Endometrial microvascular endothelial cells (primary cell): ENCODE measurements at regions not wholly inside any gene's neighbourhood (a gene's known extent, or its start where the extent isn't known, plus 50 kb on each side); places are given as distances from the start of the nearest gene placed in this dataset.
"Not testable (repeated sequence)": the region's sequence is repeated elsewhere in the genome, so short reads cannot be mapped to it uniquely, and the experiment has no call there.

Source experiments
- in situ Hi-C: cut with HindIII; loops from 2 replicates; pipeline ENCODE4 v1.10.0; 2017; ENCODE audit warnings: low sequenced_read_pairs, low pct_unique_long_range_greater_than_20kb; ENCODE audit errors: inconsistent ontology term

DNA sequence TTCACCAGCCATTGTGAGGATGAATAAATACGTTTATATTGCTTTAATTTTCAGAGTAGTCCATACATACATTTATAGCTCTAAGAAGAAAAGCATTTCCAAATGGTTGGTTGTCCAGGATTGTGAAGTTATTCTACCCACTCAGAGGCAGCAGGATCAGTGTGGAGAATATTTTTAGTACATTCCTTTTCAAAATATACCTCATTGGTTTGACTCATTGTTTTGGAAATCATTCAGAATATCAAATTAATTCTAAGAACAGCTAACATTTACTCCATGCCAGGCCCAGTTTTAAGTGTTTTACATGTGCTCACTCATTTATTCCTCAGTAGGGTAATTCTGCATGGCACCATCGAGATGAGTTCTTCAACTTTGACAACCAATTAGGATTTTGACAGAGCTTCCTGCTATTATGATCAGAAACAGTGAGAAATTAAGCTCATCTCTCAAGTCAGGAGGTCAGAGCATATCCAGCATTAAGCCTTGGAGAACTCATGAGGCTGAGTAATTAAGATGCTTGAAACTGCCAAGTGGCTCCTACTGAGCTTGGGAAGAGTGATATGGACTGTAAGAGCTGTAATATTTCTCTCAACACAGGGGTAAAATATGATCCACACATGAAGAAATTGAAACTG is 153.3 kb upstream of the CLEC14A start:
- in situ Hi-C loops: no loop called here

DNA sequence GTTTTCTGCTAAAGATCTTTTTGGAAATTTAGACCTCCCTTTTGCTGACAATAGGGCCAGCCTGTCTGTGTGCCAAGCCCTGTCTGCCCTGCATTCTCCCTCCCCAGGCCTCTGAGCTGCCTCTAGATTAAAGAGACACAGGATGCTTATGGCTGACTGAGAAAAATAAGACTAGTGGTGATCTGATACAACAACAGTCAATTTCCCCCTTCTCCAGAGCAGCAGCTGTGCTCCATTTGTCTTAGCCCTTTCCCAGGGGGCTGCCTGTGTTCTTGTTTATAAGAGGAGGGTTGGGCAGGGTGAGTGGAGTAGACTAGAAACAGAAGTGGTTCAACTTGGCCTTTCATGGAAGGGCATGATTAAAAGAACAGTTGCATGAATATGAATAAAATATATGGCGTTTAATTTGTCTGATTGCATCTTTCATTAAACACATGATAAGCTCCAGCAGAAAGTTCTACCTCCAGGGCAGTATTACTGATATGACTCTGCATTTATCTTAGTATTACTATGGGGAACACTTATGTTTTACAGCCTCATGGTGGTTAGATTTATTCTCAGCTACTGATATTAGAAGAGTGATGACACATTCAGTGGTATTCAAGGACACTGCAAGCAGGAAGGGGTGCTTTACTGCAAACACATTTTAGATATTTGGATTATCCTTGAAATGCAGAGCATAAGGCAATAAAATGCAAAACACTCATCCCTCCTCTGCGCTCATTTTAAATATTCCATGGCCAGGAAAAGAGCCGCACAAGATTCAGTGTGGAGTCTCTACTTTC is 150.2 kb upstream of the CLEC14A start:
- in situ Hi-C loops: no loop called here

DNA sequence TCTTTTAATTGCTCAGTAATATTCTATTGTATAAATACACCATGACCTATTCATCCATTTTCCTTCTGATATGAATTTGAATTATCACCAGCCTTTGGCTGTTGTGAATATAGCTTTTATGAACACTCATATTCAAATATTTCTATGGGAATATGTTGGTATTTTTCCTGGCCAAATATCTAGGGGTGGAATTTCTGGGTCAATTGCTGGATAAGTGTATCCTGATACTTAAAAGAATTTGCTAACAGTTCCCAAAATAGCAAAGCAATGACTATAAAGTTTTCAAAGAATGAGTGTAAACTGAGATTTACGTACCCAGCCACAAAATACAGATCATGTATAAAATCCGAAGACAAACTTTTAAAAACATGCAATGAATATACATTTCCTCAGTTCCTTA is 148.7 kb upstream of the CLEC14A start:
- in situ Hi-C loops: no loop called here

DNA sequence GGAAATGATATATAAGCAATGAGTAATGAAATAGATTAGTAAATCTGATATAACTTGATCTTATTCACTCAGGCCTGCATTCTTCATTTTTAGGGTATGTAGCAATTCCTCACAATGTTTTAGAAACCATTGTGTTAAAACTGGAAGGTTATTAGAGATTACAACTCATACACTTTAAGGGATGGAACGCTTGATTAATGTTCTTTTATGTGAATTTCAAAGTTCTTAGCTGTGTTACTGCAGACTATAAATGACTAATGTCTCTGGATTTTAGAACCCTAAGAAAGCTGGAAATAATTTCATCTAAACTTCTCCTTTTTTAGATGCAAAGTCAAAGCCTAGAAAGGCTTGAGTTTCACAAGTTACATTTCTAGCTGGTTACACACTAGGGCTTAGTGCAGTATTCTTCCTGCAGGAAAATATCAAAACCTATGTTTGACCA is 148.2 kb upstream of the CLEC14A start:
- in situ Hi-C loops: no loop called here

DNA sequence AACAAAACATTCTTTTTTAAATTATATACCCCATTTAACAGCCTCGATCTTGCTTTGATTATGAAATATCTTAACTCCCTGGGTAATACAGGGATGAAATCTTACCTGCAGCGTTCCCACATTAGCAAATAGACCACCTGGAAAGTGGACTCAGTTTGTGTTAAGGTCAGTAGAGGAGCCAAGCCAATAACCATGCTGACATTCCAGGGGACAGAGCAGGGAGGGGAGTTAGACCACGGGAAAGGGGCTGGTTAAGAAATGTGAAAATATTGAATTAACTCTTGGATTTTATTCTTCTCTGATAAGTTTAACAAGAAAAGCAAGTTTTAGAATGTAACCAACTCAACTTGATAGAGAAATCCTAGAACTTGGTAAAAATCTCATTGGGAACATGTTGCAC is 144.9 kb upstream of the CLEC14A start:
- in situ Hi-C loops: no loop called here

DNA sequence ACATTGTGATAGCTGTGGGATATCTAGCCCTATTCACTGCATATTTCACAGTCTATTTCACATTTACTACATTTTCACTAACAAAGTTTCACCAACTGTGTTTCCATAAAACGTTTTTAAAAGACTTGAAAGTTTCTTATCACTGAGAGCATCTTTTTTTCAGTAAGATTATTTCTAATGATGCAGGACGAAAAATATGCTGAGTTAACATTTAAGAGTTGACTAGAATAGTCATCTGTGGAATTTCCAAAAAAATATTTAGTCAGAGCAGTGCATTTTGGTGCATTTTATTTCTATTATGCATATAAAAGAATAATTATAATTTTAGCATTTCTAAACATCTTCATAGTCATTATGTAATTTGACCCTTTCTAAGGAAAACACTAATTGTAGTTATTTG is 143.8 kb upstream of the CLEC14A start:
- in situ Hi-C loops: no loop called here

DNA sequence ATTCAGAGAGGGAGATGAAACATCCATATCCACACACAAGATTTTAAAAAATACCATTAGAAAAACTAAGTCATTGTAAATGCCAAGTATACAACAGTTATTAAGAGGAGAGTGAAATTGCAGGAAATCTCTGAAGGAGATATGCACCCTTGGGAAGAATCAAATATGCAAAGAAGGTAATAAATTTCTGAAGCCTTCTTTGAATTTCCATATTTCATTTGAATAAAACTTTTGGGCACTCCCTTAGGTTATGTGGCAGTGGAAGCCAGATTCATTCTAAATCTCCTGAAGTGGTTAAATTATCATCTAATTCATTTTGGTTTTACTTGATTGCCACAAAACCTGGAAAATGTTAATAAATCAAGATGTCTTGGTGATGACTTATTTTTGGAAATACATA is 138.9 kb upstream of the CLEC14A start:
- in situ Hi-C loops: no loop called here

DNA sequence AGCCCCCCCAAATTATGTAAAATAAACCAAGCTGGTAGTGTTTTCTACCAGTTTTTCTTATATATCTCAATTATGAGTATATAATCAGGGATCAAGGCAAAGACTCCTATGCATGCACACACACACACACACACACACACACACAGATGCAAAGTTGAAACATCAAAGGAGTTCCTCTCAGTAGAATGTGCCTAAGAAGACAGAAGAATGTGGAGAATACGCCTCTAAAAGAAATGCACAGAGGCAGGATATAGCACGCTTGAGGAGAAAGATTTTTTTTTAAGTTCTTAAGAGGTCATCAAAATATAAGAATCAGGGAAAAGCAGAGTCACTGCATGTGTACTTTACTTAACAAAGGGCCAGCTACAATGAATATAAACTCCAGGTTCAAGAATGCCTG is 138.2 kb upstream of the CLEC14A start:
- in situ Hi-C loops: no loop called here

DNA sequence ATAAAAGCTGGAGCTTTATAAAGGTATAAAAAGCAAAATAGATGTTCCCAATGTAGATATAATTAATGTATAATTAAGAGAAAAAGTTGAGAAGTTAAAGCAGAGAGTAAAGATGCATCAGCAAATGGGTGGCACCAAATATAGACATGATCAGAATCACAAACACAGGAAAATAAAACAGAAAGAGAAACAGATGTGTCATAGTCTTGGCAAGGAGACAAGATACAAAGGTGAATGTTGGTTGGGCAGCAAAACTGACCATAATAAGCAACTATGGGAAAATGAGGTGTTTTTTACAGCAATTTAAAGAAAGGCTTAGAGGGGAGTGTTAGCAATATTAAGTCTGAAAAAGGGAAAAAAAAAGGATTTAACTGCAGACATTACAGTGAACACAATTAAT is 135.4 kb upstream of the CLEC14A start:
- in situ Hi-C loops: no loop called here

DNA sequence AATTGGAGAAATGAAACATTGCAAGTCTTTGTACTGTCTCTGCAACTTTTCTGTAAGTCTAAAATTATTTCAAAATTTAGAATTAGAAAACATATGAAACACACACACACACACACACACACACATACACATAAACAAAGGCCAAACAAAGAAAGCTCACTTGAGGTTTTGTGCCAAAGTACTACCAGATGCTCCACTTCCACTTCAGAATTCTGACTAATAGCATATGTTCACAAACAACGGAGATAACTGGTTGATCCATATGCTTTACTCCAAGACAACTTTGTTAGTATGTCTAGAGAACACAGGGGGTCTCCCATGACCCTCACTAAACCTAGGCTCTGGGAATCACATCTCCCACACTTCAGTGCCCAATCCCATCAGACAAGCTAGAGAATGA is 133.8 kb upstream of the CLEC14A start:
- in situ Hi-C loops: no loop called here

DNA sequence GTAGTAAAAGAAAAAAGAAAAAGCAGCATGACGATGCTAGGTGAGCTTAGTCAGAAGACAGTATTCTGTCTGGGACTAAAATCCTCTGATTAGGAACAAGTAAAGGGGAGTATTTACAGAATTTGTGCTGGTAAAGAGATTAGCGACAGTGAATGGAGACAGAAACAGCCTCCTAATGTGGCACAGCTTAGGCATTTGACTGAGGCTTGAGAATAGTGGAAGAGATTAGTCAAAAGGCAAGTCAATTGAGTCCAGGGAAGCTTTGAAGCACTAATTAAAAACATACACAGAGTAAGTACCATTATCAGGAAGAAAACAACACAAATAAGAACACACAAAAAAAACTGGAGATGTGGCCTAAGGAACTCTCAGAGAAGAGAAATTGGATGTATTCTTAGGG is 131.9 kb upstream of the CLEC14A start:
- in situ Hi-C loops: no loop called here

DNA sequence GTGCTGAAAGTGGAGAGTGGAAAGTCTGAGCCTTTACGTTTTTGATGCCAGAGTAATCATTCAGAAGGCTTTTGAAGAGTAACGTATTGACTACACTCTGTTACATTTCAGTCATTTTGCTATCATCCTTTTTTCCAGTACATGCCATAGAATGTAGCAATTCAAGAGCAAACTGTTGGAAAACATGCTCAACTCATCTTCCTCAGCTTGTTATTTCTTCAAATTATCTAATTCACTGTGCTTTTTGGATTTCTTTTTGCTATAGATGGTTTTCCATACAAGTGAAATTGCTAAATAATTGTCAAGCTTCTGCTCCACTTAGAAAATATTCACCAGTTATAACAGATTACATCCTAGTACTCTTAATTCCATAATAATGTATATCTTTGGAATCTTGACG is 129.9 kb upstream of the CLEC14A start:
- in situ Hi-C loops: no loop called here

DNA sequence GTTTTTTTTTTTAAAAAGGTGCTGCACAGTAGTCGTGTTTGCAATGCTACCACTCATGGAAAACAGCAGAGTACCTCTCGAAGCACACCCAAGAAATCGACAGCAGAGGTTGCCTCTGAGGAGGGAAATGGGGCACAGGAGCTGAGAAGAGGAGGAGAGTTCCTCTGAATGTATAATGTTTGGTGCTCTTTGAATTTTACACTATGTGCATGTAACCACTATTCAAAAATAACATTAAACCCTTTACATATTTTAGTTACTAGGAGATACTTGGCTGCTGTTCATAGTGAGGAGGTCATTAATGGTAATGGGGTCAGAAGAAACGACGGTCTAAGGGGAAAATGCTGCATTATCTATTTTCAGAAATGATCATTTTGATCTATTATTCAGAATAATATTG is 129.4 kb upstream of the CLEC14A start:
- in situ Hi-C loops: no loop called here

DNA sequence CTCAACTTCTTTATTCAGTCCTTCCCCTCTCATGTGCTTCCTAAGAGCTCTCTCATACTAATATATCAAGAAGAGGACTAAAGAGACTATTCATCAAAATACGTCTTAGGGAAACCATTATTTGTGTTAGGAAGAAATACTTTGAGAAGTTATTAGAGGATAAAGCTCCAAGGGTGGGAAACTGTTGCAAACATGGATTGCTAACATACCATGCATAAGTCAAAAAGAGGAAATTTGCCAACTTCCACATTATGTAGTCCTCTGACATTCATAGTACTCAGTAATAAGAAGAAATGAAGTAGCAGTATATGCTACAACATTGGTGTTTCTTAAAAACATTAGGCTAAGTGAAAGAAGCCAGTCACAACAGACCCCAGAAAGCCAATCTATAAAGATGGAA is 128.8 kb upstream of the CLEC14A start:
- in situ Hi-C loops: no loop called here

DNA sequence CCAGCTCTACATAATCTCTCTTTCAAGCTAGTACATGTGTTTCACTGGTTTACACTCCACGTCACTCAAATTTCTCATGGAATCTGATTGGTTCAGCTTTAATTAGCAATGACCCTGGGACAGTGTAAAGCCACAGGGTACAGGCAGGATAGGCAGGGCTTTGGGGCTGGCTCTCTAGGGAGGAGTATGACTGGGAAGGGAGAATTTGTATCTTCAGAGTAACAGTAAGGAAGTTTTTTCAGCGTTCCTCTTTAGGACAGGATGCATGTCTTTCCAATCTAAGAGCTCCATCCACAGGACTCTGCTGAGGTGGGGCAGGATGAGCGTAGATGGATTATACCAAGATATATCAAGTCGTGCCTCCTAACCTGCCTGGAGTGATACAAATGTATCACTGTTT is 112.0 kb upstream of the CLEC14A start:
- in situ Hi-C loops: no loop called here

DNA sequence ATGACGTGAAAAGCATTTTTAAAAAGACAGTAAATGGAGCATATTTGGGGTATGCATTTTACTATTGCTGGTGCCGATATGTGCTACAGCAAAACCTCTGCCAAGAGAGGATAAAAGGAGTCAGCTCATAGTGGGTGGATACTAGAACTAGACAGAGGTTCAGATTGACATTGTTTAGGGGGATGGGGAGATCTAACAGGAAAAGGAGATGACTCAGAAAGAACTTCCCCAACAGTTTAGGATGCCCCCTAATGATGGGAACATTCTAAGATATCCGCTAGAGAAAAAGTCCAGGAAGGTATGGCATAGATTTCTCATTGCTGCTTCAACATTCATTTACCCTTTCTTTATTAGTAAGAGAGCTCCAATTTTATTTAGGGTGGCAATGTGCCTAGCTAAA is 110.5 kb upstream of the CLEC14A start:
- in situ Hi-C loops: no loop called here

DNA sequence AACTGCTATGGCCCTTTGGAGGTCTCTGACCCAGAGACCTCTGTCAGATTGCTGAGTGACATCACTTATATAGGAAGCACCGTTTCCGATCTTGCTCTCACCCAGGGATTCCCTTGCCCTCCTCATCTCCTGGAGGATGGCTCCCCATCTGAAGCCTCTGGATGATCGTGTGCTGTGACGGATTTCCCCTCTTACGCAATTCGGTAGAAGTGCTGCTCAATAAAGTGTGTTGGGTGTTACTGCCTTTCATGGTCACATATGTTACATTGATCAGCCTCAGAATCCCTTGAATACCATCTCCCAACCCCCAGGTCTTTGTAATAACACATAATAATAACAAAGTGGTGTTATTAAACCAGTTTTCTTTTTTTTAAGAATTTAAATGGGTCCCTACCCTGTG is 107.3 kb upstream of the CLEC14A start:
- in situ Hi-C loops: no loop called here

DNA sequence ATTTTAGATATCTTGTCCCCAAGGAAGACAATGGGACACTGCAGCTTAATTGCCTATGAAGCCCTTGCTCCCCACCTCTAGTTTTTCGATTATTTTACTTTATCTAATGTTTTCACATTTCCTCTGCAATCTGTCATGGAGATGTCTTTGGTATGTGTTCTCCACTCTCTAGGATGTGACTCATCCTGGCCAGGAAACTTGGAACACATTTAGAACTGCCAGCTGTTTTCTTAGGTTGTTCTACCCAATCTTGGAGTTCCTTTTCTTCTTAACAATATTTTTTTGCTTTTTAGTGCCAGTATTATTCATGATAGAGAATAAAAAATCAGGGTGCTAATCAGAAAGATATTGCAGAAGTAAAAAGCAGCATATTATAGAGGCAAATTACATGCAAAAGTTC is 101.7 kb upstream of the CLEC14A start:
- in situ Hi-C loops: no loop called here

DNA sequence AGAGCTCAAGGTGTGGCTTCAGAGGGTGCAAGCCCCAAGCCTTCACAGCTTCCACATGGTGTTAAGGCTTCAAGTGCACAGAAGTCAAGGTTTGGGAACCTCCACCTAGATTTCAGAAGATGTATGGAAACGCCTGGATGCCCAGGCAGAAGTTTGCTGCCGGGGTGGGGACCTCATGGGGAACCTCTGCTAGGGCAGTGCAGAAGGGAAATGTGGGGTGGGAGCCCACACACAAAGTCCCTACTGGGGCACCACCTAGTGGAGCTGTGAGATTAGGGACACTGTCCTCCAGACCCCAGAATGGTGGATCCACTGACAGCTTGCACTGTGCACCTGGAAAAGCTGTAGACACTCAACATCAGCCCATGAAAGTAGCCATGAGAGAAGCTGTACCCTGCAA is 99.6 kb upstream of the CLEC14A start:
- in situ Hi-C loops: not testable (repeated sequence)

DNA sequence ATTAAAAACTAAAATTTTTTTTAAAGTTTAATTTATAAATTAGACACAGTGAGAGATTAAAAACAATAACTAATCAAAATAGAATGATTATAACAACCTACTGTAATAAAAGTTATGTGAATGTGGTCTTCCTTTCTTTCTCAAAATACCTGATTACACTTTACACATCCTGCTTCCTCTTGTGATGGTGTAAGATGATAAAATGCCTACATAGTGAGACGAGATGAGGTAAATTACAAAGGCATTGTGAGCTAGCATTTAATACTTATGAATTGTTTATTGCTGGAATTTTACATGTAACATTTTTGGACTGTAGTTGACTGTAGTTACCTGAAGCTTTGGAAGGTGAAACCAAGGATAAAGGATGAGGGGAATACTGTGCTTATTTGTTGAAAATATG is 94.2 kb upstream of the CLEC14A start:
- in situ Hi-C loops: no loop called here

DNA sequence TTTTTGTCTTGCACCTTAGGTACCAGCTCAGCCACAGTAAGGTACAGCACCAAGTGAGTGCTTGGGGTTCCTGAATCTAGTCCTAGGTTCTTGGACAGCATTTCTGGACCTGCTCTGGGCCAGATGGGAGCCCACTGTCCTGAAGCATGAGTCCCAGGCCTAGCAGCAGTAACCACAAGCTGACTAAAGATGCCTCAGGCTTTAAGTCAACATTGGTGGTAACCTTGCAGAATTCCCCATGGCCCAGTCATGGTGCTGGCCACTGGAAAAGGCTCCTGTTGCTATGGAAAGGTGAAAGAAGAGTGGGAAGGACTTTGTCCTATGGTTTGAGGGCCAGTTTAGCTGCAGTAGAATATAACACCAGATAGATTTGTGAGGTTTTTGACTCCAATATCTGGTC is 86.9 kb upstream of the CLEC14A start:
- in situ Hi-C loops: no loop called here
